ENCODE measurements at regions not wholly inside any gene's neighbourhood (a gene's known extent, or its start where the extent isn't known, plus 50 kb on each side); places are given as distances from the start of the nearest gene placed in this dataset.

GRCh38 chr14:43161477-43161876 lies 1345.6 kb downstream of the FSCB start:
- TF ChIP-seq ZNF565 (CRISPR knock-in tag; conservative IDR thresholded peaks at IDR 0.05; ENCODE audit: low read depth) (no peak), PATZ1 (CRISPR knock-in tag; IDR thresholded peaks at IDR 0.05; ENCODE audit: borderline replicate concordance) (no peak), ARNTL (CRISPR knock-in tag; IDR thresholded peaks at IDR 0.05; ENCODE audit: borderline replicate concordance, low read depth) (no peak), ZFP30 (CRISPR knock-in tag; IDR thresholded peaks at IDR 0.05) (no peak), CREB5 (CRISPR knock-in tag; IDR thresholded peaks at IDR 0.05; ENCODE audit: low read depth) (no peak), TSHZ2 (CRISPR knock-in tag; IDR thresholded peaks at IDR 0.05) (no peak), GLIS3 (CRISPR knock-in tag; IDR thresholded peaks at IDR 0.05) (no peak), ISL1 (CRISPR knock-in tag; IDR thresholded peaks at IDR 0.05) (no peak)
